ENCODE measurements at regions not wholly inside any gene's neighbourhood (a gene's known extent, or its start where the extent isn't known, plus 50 kb on each side); places are given as distances from the start of the nearest gene placed in this dataset.
"Not testable (repeated sequence)": the region's sequence is repeated elsewhere in the genome, so short reads cannot be mapped to it uniquely, and the experiment has no call there.

DNA sequence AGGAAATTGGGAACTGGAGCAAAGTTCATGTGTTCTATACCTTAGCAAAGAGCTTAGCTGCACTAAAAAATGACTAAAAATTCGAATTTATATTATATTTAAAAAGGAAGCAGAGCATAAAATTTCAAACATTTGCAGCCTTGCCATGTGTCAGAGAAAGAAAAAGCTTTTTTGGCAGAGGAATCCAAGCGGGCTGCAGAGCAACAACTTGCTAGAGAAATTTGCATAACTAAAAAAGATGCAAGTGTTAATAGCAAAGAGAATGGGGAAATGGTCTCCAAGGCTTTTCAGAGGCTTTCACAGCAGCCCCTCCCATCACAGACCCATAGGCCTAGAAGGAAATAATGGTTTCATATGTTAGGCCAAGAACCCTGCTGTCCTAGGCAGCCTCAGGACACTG lies 1315.9 kb downstream of the DSC3 start:
- no peak for DNase-seq

DNA sequence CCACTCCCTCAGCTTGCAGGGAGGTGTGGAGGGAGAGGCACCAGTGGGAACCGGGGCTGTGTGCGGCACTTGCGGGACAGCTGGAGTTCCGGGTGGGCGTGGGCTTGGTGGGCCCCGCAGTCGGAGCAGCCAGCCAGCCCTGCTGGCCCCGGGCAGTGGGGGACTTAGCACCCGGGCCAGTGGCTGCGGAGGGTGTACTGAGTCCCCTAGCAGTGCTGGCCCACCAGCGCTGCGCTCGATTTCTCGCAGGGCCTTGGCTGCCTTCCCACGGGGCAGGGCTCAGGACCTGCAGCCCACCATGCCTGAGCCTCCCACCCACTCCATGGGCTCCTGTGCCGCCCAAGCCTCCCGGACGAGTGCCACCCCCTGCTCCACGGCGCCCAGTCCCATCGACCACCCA lies 1319.1 kb downstream of the DSC3 start:
- not testable (repeated sequence) for DNase-seq

DNA sequence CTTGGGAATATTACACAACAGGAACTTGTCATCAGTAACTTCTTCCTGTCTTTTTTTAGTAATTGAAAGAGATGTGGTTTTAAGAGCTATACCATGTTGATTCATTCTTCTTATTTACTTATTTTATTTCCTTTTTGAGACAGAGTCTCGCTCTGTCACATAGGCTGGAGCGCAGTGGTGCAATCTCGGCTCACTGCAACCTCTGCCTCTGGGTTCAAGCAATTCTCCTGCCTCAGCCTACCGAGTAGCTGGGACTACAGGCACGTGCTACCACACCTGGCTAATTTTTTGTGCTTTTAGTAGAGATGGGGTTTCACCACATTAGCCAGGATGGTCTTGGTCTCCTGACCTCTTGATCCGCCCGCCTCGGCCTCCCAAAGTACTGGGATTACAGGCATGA lies 1326.6 kb downstream of the DSC3 start:
- not testable (repeated sequence) for DNase-seq

DNA sequence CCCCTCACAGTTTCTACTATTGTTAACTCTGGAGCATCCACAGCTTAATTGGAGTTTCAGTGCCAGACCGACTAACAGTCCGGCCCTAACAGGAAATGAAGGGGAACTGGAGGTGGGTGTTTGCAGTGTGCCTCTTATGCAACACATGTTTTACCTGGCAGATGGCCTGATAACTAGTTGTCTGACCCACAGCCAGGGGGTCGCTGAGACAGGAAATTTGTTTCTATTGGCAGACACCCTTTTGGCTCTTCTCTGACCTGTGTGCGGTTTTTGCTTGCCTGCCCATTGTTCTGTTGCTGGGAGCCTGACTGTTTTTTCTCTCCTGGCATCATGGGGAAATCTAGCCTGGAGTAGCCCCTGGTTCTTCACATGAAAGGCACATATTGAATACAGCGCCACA lies 1329.8 kb downstream of the DSC3 start:
- no peak for DNase-seq

DNA sequence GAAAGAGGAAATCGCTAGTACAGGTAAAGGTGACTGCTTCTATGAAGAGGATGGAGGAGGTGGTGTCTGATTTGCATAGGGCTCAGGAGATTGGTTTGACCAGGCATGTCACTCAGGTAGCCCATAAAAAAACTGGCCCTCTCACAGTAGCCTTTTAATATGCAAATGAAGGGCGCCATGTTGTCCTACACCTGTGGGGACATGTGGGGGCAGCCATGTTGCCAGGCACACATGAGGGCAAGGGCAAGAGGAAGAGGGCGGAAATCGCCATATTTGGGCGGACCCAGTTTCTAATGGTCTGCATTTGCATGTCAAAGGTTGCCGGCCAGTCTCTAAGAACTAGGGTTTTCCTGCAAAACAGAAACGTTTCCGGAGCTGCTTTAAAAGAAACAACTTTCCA lies 1330.6 kb downstream of the DSC3 start:
- no peak for DNase-seq

DNA sequence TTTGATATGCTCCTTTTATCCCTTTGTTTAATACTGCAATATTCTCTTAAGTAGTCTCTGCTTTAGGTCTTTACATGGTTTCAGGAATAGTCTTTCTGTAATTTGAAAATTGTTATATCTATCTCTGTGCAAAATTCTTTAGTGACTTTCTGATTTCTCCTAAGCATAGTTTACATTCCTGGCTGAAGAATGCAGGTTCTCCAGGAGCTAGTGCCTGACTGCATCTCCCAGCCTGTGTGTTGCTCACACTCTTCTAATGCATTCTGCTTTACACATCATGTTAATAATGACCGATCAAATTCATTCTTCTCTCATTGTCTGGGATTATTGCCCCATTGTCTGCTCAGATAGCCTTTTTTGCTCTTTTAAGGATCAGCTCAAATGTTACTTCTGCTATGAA lies 1349.2 kb downstream of the DSC3 start:
- DNase-seq, result no peak

DNA sequence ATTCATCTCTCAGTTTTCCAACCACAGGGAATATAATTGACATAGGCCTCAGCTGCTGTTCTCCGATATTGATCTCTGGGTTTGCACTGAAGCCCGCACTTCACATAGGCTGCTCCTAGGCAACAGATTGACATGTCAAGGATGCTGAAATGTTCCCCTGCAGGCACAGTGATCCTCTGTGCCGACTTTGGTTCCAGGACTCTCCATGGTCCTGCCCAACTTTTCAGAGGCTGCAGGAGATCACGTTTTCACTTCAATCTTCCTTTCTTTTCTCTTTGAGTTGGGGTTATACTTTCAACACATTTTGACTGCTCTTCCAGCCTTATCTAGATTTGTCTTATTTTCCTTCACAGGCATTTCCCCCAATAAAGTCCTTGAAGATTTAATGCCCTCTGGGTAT lies 1361.0 kb downstream of the DSC3 start:
- no peak for DNase-seq

DNA sequence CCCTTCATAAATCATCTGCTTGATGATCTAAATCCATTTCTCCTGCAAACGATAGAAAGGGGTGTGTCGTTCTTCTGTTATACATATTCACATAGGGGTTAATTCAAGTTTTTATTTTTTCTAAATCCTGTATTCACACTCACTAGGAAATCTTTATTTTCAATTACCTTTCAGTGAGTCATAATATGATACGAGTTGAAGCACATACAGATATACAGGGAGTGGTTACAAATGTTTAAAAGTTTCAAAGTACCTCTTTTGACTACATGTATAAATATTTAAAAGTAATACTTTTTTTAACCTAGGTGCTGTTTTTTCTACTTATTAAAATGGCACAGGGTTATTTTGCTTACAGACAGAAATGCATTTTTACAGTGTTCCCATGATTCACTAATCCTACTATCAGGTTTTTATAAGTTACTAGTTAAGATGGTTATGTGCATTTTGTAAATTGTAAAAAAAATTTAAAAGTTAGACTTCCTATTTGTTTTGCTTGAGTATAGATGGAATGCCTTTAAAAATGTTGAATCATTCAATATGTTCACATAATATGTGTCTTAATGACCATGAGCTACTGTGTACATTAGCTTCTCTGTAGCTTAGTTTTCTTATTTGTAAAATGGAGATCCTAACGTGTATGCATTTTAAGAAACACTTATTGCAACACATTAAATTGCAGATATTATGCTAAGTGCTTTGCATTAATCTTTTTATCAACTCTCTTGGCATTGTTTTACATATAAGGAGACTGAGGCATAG lies 1378.1 kb downstream of the DSC3 start:
- no peak for DNase-seq

DNA sequence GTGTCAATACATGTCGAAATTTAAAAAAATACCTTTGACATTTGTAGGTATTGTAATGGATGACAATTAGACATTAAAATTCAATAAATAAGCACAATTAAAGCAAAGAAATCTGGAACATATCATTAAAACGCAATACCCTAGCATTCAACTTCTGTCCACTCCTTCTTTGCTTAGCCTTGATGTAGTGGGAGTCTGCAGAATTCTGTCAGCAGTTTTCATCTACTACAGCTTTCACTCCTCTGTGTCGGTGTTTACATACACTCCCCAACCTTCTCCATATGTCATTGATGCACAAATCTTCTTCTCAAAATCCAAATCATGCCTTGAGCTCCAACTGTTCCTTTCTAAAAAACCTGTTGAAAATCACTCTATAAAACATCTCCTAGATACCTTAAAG lies 1380.6 kb downstream of the DSC3 start:
- DNase-seq, result no peak

DNA sequence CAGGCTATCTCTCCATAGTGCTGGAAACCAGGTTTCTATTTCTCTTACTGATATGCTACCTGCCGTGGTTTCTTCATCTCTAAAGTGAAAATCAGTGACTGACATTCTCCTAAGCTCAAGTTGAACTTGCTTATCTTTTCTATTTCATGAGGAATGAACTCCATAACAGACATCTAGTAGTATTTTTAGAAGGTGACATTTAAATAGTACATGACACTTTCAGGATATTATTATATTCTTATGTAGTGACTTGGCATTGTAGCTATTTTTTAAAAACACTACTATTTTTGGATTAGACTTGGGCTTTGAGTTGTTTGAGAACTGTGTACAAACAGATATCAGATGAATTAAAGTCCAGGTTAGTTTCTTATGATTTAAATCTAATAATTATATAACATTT lies 1381.8 kb downstream of the DSC3 start:
- no peak for DNase-seq

DNA sequence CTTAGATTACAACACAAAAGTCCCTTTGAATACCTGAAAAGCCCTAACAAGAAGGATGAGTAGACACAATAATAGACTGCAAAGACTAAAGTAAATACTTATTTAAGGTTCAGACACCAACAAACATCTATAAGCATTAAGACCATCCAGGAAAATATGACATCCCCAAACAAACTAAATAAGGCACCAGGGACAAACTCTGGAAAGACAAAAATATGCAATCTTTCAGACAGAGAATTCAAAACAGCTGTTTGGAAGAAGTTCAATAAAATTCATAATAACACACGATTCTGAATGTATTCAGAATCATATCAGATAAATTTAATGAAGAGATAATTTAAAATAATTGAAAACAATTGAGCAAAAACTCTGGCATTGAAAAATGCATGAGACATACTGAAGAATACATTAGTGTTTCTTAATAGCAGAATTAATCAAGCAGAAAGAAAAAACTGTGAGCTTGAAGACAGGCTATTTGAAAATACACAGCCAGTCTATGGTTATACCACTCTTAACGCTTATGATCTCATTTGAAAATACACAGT lies 1388.8 kb downstream of the DSC3 start:
- DNase-seq, result no peak

DNA sequence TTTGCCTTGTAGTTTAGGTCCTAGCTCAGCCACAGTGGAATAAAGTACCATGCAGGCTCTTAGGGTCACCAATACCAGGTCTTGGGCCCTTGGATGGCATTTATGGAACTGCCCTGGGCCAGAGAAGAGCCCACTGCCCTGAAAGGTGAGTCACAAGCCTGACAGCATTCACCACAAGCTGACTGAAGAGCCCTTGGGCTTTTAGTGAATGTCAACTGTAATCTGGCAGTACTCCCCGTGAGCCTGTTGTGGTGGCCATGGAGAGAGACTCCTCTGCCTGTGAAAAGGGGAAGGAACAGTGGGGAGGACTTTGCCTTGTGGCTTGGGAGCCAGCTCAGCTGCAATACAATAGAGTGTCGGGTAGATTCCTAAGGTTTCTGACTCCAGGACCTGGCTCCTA lies 1389.7 kb downstream of the DSC3 start:
- DNase-seq, result no peak

DNA sequence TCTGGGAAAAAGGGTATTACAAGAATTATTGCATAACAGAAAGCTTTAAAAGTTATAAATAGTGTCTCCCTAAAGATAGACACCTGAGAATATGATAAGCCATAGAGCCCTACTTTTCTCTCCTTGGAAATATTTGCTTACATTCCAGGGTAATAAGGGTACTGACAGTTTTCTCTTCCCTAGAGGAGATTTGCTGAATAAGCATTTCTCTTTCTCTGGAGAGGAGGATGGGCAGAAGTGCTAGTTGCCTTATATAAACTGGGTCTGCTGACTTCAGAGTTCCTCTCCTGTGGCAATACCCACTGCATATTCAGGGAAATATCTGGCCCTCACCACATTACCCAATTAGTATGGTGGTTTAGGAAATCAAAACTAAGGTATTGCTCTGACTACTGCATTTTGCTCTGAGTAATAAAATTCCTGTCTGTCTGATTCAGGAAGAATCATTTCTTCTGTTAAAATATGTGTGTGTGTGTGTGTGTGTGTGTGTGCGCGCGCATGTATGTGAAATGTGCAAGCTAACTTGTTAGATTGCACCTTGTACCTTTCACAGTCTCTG lies 1391.3 kb downstream of the DSC3 start:
- no peak for DNase-seq

DNA sequence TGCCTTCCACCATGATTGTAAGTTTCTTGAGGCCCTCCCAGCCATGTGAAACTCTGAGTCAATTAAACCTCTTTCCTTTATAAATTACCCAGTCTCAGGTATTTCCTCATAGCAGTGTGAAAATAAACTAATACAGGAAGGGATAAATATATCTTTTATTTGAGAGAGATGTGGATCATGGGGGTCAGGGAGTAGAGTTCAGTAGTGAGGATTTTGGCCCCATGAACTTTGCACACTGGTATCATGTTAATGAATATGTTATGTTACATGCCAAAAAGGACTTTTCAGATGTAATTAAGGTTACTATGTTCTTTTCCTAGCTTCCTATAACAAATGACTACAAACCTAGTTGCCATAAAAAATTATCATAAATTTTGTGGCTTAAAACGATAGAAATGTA lies 1393.7 kb downstream of the DSC3 start:
- DNase-seq, result no peak

DNA sequence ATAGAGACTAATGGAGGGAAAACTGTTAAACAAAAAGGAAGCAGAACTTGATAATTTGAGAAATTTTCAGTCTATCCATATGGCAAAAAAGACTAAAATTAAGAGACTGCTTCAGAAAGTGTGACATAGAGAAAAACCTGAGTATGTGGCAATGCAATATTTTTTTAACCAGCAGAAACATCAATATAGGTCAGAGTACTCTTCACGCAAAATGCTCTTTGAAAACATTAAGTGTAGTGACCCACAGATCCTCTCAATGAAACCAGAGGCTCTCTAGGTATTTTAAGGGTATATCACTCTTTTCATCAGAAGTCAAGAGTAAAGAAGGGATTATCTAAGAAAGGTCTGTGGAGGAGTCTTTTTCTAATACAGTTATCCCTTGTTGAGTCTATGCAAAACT lies 1394.8 kb downstream of the DSC3 start:
- DNase-seq, result no peak

DNA sequence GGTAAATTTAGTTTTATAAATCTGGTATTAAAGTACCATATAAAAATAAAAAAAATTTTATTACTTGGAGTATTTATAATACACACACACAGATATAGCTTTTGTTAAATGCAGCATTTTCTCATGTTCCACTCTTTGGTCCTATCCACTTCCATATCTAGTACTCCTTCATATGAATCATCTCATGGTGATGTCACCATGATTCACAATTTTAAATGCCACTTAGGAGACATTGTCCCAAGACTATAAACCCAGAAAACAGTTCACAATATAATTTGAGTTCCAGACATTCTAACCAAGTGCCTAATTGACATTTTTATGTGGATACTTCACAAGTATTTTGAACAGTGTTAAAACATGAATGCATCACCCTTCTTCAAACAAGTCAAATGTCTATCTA lies 1398.3 kb downstream of the DSC3 start:
- DNase-seq, result no peak

DNA sequence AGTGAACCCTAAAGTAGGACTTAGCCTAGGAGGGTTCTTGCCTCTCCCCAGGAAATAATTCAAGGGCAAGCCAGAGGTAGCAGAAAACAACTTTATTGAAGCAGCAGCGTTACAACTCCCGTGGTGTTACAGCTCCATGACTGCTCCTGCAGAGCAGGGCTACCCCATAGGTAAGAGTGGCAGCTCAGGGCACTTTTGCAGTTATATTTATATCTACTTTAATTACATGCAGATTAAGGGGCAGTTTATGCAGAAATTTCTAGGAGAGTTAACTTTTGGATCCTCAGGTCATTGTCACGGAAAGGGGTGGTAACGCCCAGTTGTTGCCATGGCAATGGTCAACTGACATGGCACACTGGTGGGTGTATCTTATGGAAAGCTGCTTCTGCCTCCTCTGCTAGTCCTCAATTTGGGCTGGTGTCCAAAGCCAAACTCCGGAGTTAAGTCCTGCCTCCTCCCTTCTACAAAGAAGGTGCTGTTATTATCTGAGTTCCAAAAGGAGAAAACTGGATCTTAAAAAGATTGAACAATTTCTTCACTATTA lies 1413.0 kb downstream of the DSC3 start:
- no peak for DNase-seq

DNA sequence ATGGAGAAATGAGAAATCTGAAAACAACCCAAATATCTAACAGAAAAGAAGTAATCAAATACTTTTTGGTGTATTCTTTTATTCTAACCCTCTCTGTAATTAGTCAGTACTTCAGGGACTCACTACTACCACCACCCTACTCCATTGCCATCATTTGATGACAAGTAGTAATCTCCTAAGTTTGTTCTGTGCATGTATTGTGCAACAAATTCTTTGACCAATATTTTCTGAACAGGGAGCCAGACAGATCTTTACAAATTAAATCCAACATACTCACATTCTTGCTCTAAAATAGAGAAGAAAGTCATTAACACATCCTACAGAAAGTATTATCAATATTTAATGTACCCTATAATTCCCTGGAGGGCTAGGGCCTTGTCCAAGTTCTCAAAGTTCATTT lies 1416.4 kb downstream of the DSC3 start:
- DNase-seq, result no peak

DNA sequence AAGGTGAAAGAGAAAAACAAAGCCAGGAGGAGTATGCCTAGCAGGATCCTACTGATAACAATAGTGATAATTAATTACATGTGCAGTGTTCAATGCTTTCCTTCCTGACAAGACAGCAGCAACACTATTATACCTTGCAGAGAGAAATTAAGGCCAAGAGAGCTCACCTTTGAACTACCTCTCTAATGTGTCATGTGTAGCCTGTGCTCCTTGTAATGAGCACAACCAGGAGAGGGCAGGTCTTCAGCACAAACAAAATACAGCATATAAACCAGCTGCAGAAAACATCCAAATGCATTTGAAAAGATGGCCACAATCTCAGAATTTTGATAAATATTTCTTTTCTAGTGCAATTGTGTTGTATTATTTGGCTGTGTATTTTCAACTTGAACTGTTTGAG lies 1425.7 kb downstream of the DSC3 start:
- no peak for DNase-seq

DNA sequence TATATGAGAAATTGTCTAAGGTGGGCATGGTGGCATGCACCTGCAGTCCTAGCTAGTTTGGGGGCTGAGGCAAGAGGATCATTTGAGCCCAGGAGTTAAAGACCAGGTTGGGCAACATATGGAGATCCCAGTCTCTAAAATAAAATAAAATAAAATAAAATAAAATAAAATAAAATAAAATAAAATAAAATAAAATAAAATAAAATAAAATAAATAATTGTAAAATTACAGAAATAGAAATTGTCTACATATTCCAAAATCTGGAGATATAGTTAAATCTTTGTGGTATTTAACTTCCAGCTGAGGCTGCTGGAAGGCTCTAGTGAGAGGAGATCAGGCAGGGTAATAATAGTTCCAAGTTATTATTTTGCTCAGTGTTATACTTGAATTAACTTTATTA lies 1432.1 kb upstream of the CDH2 start:
- no peak for DNase-seq

DNA sequence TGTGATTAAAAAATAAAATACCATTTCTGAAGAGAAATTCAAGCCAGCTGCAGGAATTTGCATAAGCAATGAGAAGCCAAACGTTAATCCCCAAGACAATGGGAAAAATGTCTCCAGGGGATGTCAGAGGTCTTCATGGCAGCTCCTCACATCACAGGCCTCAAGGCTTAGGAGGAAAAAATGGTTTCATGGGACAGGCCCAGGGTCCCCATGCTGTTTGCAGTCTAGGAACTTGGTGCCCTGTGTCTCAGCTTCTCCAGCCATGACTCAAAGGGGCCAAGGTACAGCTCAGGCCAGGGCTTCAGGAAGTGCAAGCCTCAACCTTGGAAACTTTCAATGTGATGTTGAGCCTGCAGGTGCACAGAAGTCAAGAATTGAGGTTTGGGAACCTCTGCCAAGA lies 1428.4 kb upstream of the CDH2 start:
- no peak for DNase-seq

DNA sequence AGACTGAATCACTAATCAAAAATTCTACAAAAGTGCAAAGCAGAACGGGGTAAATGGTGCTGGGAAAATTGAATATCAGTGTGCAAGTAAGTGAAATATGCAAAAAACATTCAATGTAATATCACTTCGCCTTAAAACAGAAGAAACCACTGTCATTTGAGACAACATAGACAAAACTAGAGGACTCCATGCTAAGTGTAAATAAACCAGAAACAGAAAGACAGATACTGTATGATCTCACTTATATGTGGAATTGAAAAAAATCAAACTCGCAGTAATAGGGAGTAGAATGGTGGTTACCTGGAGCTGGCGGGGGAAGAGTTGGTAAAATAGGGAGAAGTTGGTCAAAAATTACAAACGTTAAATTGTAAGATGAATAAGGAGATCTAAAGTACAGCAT lies 1420.0 kb upstream of the CDH2 start:
- DNase-seq, result no peak

DNA sequence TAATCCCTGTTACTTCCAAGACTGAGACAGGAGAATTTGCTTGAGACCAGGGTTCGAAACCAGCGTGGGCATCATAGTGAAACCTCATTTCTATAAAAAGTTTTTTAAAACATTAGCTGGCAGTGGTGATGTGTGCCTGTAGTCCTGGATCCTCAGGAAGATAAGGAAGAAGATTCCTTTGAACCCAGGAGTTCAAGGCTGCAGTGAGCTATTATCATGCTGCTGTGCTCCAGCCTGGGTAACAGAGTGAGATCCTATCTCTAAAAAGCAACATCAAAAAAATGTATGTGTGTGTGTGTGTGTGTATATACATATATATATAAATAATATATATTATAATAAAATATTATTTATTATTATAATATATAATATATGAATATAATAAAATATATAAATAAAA lies 1417.6 kb upstream of the CDH2 start:
- no peak for DNase-seq

Data from nucleus accumbens (tissue), 56 donors.